HG02973 (cell line): ENCODE measurements at regions not wholly inside any gene's neighbourhood (a gene's known extent, or its start where the extent isn't known, plus 50 kb on each side); places are given as distances from the start of the nearest gene placed in this dataset.
"Not testable (repeated sequence)": the region's sequence is repeated elsewhere in the genome, so short reads cannot be mapped to it uniquely, and the experiment has no call there.

Experiments used
- ATAC-seq: cut with Tn5 transposase; IDR thresholded peaks from one replicate; pipeline ENCODE4 v1.9.1; 2021; ENCODE audit warnings: moderate library complexity; ENCODE audit not compliant: unreplicated experiment

GRCh38 chr6:134446218-134446848, 128.4 kb upstream of the SGK1 start:
- no peak for ATAC-seq

GRCh38 chr6:134443009-134443408, 125.1 kb upstream of the SGK1 start:
- no peak for ATAC-seq

- no peak for ATAC-seq
Measured at GRCh38 chr6:134442073-134442472, 124.2 kb upstream of the SGK1 start.

GRCh38 chr6:134438837-134439236, 120.9 kb upstream of the SGK1 start:
- no peak for ATAC-seq

- ATAC-seq = peak; percentile 46
Measured at GRCh38 chr6:134437376-134437775, 119.5 kb upstream of the SGK1 start.

DNA sequence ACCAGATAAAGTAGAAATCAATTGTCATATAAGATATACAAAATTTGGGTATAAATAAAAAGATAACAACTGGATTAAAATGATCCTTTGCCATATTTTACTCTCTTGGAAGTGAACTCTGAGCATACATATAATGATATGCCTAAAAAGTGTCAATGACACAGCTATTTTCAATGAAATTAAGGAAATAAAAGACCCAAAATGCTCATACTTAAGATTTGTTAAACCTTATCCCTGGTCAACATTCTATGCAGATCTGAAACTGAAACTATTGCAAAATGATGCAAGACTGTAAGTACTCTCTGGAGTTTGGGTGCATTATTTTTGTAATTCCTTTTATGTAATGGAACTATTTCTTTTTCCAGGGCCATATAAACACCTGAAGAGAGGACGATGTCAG, 119.0 kb upstream of the SGK1 start:
- ATAC-seq = no peak

GRCh38 chr6:134436281-134436815, 118.4 kb upstream of the SGK1 start:
- ATAC-seq = peak; percentile 90

GRCh38 chr6:134435814-134436280, 117.9 kb upstream of the SGK1 start:
- no peak for ATAC-seq

DNA sequence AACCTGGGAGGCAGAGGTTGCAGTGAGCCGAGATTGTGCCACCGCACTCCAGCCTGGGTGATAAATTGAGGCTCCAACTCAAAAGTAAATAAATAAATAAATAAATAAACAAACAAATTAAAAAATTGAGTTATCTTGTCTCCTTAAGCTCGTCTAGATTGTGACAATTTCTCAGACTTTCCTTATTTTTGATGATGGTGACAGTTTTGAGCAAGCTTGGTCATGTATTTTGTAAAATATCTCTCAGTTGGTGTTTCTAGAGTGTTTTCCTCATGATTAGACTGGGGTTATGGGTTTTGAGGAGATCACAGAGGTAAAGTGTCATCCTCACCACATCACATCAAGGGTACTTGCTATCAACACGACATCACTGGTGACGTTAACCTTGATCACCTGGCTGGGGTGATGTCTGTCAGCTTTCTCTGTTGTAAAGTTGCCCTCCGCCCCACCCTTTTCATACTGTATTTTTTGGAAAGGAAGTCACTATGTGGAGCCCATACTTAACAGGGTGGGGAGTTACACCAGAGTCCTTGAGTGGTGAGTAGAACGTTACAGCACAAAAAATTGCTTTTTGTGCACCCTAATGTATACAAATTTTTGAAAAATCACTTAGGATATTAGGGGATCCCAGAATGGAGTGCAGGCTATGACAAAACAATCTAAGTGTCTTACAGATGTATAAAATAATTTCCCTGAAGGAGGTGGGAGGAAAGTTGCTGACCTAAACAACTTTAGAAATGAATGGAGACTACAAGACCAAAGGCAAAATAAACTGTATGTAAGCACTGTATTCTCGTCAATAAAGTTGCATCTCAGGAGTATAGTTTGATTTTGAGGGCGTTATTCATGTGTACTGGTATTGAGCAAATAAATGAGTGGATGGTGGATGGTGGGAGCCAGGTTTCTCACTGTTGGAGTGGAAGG, 116.4 kb upstream of the SGK1 start:
- no peak for ATAC-seq

GRCh38 chr6:134432036-134432435, 114.1 kb upstream of the SGK1 start:
- ATAC-seq = no peak

DNA sequence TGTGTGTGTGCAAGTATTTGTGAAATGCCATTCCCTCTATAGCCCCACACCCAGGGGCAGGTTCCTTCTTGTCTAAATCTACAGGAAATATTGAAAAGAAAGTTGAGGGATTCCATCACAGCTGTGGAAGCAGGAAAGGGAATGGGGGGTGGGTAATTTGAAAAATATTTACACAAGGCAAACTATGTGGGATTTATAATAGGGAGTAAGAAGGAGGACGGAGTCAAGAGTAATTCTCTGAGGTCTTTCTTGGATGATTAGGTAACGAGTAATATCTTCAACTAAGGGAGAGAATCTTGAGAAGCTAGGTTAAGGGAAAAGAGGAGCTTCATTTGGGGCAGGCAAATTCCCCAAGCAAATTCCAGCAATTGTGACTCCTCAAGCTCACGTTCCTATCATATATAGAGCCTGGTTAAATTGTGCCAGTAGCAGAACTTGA, 113.5 kb upstream of the SGK1 start:
- ATAC-seq = no peak

- ATAC-seq = no peak
Measured at GRCh38 chr6:134429861-134430380, 112.0 kb upstream of the SGK1 start.

DNA sequence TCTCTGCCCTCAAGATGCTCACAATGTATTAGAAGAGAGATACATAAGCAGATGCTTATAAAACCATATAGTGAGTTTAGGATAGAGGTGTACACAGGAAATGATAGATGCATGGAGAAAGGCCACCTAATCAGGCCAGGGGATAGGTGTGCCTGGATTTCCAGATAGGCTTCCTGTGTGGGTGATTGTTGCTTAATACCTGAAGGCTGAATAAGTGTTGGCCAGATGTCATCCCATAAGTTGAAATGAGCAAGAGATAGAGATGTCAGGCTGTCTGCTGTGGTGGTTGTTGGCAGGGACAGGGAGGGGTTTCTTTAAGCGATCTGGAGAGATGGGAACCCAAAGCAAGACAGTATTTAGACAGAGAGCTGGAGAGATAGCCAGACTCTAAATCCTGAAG, 109.8 kb upstream of the SGK1 start:
- no peak for ATAC-seq

DNA sequence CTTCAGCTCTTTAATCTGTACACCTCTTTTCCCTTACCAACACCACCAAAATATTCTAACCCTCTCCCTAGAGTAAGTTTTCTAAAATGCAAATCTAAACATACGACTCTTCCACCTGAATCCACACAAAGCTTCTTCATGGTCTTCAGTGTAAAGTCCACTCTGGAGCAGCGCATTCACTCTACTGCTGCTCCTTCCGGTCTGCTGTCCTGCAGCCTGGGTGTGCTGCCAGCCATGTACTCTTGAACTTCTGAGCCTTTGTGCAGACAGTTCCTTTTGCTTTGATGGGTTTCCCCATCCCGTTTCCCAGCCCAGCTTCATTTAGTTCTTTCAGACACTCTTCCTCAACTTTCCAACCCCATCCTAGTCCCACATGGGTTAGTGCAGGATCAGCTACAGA, 108.7 kb upstream of the SGK1 start:
- ATAC-seq = no peak

GRCh38 chr6:134425917-134426316, 108.0 kb upstream of the SGK1 start:
- not testable (repeated sequence) for ATAC-seq

- no peak for ATAC-seq
Measured at GRCh38 chr6:134425513-134425912, 107.6 kb upstream of the SGK1 start.

GRCh38 chr6:134424798-134425170, 106.9 kb upstream of the SGK1 start:
- ATAC-seq = no peak

DNA sequence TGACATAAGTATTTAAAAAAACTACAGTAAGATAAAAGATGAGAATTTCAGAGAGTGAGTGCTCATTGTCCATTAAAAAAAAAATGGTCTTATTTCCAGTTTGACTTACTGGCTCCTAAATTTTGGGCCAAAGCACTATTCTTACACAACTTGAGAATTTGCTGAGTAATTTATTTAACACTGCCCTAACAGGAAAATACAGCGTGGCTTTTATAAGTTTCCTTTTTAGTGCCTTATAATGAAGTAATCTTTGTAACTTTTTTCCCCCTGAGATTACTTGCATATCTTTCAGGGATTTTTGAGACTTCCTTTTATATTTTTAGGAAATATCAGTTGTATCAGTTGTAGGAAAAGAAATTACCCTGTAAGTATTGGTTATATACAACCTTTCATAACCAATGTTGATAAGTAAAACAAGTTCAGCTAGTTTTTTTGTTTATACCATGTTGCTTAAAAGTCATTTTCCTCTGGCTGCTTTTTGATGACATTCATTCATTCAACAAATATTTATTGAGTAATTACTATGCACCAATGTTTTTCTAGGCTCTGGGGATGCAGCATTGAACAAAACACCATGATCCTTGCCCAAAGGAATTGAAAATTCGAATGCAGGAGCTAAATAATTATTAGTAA, 106.4 kb upstream of the SGK1 start:
- ATAC-seq = no peak

DNA sequence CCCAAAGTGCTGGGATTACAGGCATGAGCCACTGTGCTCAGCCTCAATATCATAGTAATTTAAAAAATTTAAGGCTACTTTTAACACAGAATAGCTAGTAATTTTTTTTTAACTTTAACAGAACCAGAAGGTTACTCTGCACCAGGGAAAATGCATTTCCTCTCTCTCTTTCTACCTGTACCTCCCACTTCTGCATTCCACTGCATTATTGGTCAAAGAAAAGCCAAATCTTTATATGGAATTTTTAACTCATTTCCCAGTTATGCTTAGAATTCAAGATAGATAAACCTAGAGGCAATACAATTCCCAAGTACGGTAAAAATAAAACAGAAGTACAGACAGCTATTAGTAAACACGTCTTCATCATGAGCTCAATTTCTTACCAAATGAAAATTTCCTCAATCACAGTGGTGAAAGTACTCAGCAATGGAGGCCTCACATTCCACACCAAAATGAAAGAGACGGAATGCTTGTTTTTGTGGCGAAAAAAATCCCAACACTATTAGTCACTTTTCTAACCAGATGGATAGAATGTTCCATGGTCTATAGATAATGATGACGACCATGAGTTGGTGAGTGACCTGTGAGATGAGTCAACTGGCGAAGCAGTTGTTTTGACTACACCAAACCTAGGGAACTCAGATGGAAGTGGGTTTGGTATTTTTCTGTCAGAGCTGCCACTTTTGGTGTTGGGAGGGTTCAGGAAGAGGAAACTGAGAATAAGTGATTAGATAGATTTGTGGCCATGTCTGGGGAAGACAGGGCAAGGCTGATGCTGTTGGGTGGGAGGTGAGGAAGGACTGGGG, 104.7 kb upstream of the SGK1 start:
- ATAC-seq = no peak

GRCh38 chr6:134421501-134421900, 103.6 kb upstream of the SGK1 start:
- no peak for ATAC-seq
